Loucy (cell line): ENCODE measurements at regions not wholly inside any gene's neighbourhood (a gene's known extent, or its start where the extent isn't known, plus 50 kb on each side); places are given as distances from the start of the nearest gene placed in this dataset.
"Not testable (repeated sequence)": the region's sequence is repeated elsewhere in the genome, so short reads cannot be mapped to it uniquely, and the experiment has no call there.

Experiments
- EZH2phosphoT487 ChIP-seq: fragments of 200-600 bp; IDR thresholded peaks from 2 replicates; pipeline ENCODE4 v1.6.1; 2018; ENCODE audit warnings: antibody characterized with exemption, mild to moderate bottlenecking, moderate library complexity, borderline replicate concordance
- TF ChIP-seq, protein P1 (sequence below): fragments of 200-600 bp; sonication (generic); conservative IDR thresholded peaks from 2 replicates; pipeline ENCODE4 v1.5.1; 2014; ENCODE audit warnings: mild to moderate bottlenecking, antibody characterized with exemption, low read length

DNA sequence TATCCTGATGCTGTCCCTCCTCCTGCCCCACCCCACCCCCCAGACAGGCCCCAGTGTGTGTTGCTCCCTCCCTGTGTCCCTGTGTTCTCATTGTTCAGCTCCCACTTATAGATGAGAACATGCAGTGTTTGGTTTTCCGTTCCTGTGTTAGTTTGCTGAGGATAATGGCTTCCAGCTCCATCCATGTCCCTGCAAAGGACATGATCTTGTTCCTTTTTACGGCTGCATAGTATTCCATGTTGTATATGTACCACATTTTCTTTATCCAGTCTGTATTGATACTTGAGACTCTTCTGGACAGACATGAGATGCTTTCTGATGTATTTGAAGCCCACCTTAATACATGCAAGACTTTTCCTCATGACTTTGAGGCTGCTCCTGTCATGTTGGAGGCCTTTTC is 91.8 kb upstream of the USP9X start:
- not testable (repeated sequence) for TF ChIP-seq EZH2phosphoT487
- TF ChIP-seq, protein P1, sequence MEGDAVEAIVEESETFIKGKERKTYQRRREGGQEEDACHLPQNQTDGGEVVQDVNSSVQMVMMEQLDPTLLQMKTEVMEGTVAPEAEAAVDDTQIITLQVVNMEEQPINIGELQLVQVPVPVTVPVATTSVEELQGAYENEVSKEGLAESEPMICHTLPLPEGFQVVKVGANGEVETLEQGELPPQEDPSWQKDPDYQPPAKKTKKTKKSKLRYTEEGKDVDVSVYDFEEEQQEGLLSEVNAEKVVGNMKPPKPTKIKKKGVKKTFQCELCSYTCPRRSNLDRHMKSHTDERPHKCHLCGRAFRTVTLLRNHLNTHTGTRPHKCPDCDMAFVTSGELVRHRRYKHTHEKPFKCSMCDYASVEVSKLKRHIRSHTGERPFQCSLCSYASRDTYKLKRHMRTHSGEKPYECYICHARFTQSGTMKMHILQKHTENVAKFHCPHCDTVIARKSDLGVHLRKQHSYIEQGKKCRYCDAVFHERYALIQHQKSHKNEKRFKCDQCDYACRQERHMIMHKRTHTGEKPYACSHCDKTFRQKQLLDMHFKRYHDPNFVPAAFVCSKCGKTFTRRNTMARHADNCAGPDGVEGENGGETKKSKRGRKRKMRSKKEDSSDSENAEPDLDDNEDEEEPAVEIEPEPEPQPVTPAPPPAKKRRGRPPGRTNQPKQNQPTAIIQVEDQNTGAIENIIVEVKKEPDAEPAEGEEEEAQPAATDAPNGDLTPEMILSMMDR, result not testable (repeated sequence)
